ENCODE measurements at regions not wholly inside any gene's neighbourhood (a gene's known extent, or its start where the extent isn't known, plus 50 kb on each side); places are given as distances from the start of the nearest gene placed in this dataset.

DNA sequence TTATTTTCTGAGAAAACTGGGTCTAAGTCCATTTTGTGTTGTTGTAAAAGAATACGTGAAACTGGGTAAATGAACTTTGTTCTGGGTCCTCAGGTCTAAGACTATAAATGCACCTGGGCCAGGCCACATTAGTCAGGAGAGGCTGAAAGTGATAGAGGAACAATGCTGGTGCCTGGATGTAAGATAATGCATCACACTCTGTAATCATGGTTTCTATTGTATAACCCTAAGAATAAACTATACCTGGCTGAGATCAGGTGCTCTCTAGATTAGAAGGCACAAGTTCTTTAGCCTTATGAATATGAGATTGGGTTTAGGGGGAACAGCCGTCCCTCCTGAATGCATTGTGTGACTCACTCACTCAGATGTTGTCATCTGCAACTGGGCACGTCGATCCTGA, 675.5 kb downstream of the HTR1A start:
- no peaks in the 10 kb centered on the region for H3K9me3 ChIP-seq (replicated peaks; ENCODE audit: control insufficient read depth, insufficient read depth, low read length)
- no peaks in the 10 kb centered on the region for H3K79me2 ChIP-seq (ENCODE audit: control insufficient read depth, insufficient read depth, low read length)
- CTCF ChIA-PET, result no interaction called here
- no peaks in the 10 kb centered on the region for H3K36me3 ChIP-seq (ENCODE audit: control insufficient read depth in 2 of 2, insufficient read depth in 2 of 2, low read length in 1 of 2)
- H3K4me1 ChIP-seq (ENCODE audit: control insufficient read depth, insufficient read depth, low read length), result no peaks in the 10 kb centered on the region
- WGBS (ENCODE audit: insufficient coverage, insufficient replicate concordance, low lambda C conversion rate, missing lambda C conversion rate), result 14% methylated on average over 4 of the region's 4 CpGs
- FAIRE-seq, result no peak
- POLR2A ChIA-PET, result no interaction called here
- no TSS peak for BruUV-seq (replicated peaks)
- DNase-seq (ENCODE audit: low read depth, low spot score), result no peak
- RAD21 ChIA-PET (ENCODE audit: unreplicated experiment), result no interaction called here
- no peaks in the 10 kb centered on the region for H4K20me1 ChIP-seq (ENCODE audit: control insufficient read depth, insufficient read depth)
- no peak for ATAC-seq
- intact Hi-C loops (cut with micrococcal nuclease; ENCODE audit: unreplicated experiment) (no loop called here), in situ Hi-C loops (cut with MboI) (no loop called here)
- H3K9ac ChIP-seq (ENCODE audit: control insufficient read depth, insufficient read depth, low read length), result no peak overlapping the region
- no peak for TF ChIP-seq SREBF2 (IDR thresholded peaks at IDR 0.05; ENCODE audit: low read length)
- no peak for TF ChIP-seq WRNIP1 (IDR thresholded peaks at IDR 0.05; ENCODE audit: borderline replicate concordance, low read depth, low read length)
- TF ChIP-seq SMC3 (IDR thresholded peaks at IDR 0.05; ENCODE audit: borderline replicate concordance, low read length), result no peak
- TF ChIP-seq SMAD5 (IDR thresholded peaks at IDR 0.05; ENCODE audit: low read depth), result no peak
- no peak for TF ChIP-seq SRF (IDR thresholded peaks at IDR 0.05; ENCODE audit: low read depth in 2 of 2, low read length in 2 of 2)
- TF ChIP-seq SIX5 (IDR thresholded peaks at IDR 0.05; ENCODE audit: low read depth, low read length, severe bottlenecking), result no peak
- no peak for TF ChIP-seq BACH1 (IDR thresholded peaks at IDR 0.05; ENCODE audit: borderline replicate concordance)
- TF ChIP-seq BMI1 (IDR thresholded peaks at IDR 0.05; ENCODE audit: borderline replicate concordance), result no peak
- no peak for TF ChIP-seq CREB1 (IDR thresholded peaks at IDR 0.05; ENCODE audit: low read depth)
- TF ChIP-seq MEF2A (IDR thresholded peaks at IDR 0.05; ENCODE audit: insufficient read depth, low read depth, low read length), result no peak
- TF ChIP-seq TCF12 (IDR thresholded peaks at IDR 0.05; ENCODE audit: low read depth, low read length), result no peak
- TF ChIP-seq, protein P1, sequence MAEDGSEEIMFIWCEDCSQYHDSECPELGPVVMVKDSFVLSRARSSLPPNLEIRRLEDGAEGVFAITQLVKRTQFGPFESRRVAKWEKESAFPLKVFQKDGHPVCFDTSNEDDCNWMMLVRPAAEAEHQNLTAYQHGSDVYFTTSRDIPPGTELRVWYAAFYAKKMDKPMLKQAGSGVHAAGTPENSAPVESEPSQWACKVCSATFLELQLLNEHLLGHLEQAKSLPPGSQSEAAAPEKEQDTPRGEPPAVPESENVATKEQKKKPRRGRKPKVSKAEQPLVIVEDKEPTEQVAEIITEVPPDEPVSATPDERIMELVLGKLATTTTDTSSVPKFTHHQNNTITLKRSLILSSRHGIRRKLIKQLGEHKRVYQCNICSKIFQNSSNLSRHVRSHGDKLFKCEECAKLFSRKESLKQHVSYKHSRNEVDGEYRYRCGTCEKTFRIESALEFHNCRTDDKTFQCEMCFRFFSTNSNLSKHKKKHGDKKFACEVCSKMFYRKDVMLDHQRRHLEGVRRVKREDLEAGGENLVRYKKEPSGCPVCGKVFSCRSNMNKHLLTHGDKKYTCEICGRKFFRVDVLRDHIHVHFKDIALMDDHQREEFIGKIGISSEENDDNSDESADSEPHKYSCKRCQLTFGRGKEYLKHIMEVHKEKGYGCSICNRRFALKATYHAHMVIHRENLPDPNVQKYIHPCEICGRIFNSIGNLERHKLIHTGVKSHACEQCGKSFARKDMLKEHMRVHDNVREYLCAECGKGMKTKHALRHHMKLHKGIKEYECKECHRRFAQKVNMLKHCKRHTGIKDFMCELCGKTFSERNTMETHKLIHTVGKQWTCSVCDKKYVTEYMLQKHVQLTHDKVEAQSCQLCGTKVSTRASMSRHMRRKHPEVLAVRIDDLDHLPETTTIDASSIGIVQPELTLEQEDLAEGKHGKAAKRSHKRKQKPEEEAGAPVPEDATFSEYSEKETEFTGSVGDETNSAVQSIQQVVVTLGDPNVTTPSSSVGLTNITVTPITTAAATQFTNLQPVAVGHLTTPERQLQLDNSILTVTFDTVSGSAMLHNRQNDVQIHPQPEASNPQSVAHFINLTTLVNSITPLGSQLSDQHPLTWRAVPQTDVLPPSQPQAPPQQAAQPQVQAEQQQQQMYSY (CRISPR knock-in tag; IDR thresholded peaks at IDR 0.05), result no peak
- TF ChIP-seq, protein P2, sequence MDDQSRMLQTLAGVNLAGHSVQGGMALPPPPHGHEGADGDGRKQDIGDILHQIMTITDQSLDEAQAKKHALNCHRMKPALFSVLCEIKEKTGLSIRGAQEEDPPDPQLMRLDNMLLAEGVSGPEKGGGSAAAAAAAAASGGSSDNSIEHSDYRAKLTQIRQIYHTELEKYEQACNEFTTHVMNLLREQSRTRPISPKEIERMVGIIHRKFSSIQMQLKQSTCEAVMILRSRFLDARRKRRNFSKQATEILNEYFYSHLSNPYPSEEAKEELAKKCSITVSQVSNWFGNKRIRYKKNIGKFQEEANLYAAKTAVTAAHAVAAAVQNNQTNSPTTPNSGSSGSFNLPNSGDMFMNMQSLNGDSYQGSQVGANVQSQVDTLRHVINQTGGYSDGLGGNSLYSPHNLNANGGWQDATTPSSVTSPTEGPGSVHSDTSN (IDR thresholded peaks at IDR 0.05; ENCODE audit: insufficient replicate concordance, low read depth, low read length), result no peak
- no peak for TF ChIP-seq POLR2AphosphoS5 (IDR thresholded peaks at IDR 0.05; ENCODE audit: low read length)
- TF ChIP-seq CEBPB (IDR thresholded peaks at IDR 0.05; ENCODE audit: borderline replicate concordance in 1 of 2, low read depth in 2 of 2, low read length in 2 of 2), result no peak
- TF ChIP-seq CBX5 (IDR thresholded peaks at IDR 0.05; ENCODE audit: low read depth), result no peak
- H3K4me2 ChIP-seq (ENCODE audit: control insufficient read depth, insufficient read depth), result no peak overlapping the region
- no peak overlapping the region for H3K27ac ChIP-seq (ENCODE audit: control insufficient read depth, insufficient read depth)
- H2AFZ ChIP-seq (ENCODE audit: control insufficient read depth, low read depth, low read length), result no peak overlapping the region
- SMC1A ChIA-PET (ENCODE audit: uncharacterized antibody, unreplicated experiment), result no interaction called here
- H3K4me3 ChIP-seq, result no peak overlapping the region
- no peaks in the 10 kb centered on the region for H3K27me3 ChIP-seq (replicated peaks in 1 of 2; ENCODE audit: control insufficient read depth in 2 of 2, insufficient read depth in 2 of 2, low read length in 1 of 2)

All from GM12878 (cell line).